WTC11 (cell line): ENCODE measurements at regions not wholly inside any gene's neighbourhood (a gene's known extent, or its start where the extent isn't known, plus 50 kb on each side); places are given as distances from the start of the nearest gene placed in this dataset.

ENCODE experiments used
- ATAC-seq: fragments of 200-7000 bp; cut with Tn5 transposase; 2 replicates; pipeline ENCODE4 v1.10.0; 2021; ENCODE audit warnings: mild to moderate bottlenecking, moderate library complexity
- CTCF ChIA-PET: fragments of 300-600 bp; sonication (Branson Sonifier 250); formaldehyde crosslinking; loops from one replicate; lab custom pipeline; 2021; ENCODE audit warnings: antibody characterized with exemption; lab: Charles Lee
- POLR2A ChIA-PET: fragments of 350-600 bp; sonication (Branson Sonifier 250); formaldehyde crosslinking; loops from one replicate; lab custom pipeline; 2021; ENCODE audit warnings: antibody characterized with exemption; lab: Charles Lee
- DNase-seq: peaks from one replicate; pipeline ENCODE4 v3.0.0; 2021; ENCODE audit warnings: low spot score
- H3K27ac Mint-ChIP-seq: 2 replicates; pipeline ENCODE4 v1.8.0; 2021; ENCODE audit warnings: mixed read lengths
- H3K27me3 Mint-ChIP-seq: 2 replicates; pipeline ENCODE4 v1.8.0; 2021; ENCODE audit warnings: low read depth, mild to moderate bottlenecking, moderate library complexity, mixed read lengths
- H3K36me3 Mint-ChIP-seq: 2 replicates; pipeline ENCODE4 v1.8.0; 2021; ENCODE audit warnings: mixed read lengths
- H3K4me1 Mint-ChIP-seq: 2 replicates; pipeline ENCODE4 v1.8.0; 2022; ENCODE audit warnings: mixed read lengths
- H3K4me3 Mint-ChIP-seq: 2 replicates; pipeline ENCODE4 v1.8.0; 2021; ENCODE audit warnings: mild to moderate bottlenecking, moderate library complexity, mixed read lengths
- H3K9me3 Mint-ChIP-seq: 2 replicates; pipeline ENCODE4 v1.8.0; 2021; ENCODE audit warnings: mixed read lengths
- CREB1 ChIP-seq: sonication (generic); formaldehyde crosslinking; IDR thresholded peaks from 2 replicates; pipeline ENCODE4 v1.8.0; 2023; ENCODE audit warnings: mild to moderate bottlenecking, missing genetic modification reagents
- ELF4 ChIP-seq: sonication (generic); formaldehyde crosslinking; IDR thresholded peaks from 2 replicates; pipeline ENCODE4 v1.8.1; 2022; ENCODE audit warnings: low read depth, mild to moderate bottlenecking, moderate library complexity, missing genetic modification reagents
- TF ChIP-seq, protein P1 (sequence below): sonication (generic); formaldehyde crosslinking; IDR thresholded peaks from 2 replicates; pipeline ENCODE4 v1.8.0; 2022; ENCODE audit warnings: missing genetic modification reagents

DNA sequence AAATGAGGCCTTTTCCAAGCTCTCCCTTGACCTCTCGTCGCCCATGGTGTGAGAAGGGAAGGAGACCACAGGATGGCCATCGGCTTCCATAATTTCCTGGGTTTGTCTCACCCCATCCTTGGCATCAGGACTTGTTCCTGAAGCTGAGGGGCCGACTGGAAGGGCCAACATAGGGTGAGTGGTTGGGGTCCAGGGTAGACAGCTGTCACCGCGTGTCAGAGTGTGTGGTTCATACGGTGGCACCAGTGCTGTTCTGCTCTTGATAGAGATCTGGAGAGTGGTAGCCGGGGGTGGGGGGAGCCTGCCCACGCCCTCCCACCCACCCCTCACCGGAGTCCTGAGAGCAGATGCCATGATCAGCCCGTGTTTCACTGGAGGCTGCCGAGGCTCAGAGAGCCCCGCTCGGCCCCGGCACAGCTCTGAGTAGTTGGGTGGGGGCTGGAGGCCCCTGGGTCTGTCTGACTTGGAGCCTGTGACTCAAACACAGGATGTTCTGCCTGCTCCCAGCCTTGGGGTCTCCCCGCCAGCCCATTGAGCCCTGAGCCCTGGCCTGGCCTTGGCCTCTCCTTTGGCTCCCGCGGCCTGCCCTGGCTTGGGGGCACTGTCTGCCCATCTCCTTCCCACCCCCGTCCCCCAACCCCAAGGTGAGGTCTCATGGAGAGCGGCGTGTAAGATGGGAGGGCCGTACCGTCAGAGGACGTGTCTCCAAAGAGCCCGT lies 53.1 kb upstream of the IER5L start (continued):
- TF ChIP-seq ELF4 (CRISPR knock-in tag), result no peak
- TF ChIP-seq, protein P1, sequence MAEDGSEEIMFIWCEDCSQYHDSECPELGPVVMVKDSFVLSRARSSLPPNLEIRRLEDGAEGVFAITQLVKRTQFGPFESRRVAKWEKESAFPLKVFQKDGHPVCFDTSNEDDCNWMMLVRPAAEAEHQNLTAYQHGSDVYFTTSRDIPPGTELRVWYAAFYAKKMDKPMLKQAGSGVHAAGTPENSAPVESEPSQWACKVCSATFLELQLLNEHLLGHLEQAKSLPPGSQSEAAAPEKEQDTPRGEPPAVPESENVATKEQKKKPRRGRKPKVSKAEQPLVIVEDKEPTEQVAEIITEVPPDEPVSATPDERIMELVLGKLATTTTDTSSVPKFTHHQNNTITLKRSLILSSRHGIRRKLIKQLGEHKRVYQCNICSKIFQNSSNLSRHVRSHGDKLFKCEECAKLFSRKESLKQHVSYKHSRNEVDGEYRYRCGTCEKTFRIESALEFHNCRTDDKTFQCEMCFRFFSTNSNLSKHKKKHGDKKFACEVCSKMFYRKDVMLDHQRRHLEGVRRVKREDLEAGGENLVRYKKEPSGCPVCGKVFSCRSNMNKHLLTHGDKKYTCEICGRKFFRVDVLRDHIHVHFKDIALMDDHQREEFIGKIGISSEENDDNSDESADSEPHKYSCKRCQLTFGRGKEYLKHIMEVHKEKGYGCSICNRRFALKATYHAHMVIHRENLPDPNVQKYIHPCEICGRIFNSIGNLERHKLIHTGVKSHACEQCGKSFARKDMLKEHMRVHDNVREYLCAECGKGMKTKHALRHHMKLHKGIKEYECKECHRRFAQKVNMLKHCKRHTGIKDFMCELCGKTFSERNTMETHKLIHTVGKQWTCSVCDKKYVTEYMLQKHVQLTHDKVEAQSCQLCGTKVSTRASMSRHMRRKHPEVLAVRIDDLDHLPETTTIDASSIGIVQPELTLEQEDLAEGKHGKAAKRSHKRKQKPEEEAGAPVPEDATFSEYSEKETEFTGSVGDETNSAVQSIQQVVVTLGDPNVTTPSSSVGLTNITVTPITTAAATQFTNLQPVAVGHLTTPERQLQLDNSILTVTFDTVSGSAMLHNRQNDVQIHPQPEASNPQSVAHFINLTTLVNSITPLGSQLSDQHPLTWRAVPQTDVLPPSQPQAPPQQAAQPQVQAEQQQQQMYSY, result no peak

DNA sequence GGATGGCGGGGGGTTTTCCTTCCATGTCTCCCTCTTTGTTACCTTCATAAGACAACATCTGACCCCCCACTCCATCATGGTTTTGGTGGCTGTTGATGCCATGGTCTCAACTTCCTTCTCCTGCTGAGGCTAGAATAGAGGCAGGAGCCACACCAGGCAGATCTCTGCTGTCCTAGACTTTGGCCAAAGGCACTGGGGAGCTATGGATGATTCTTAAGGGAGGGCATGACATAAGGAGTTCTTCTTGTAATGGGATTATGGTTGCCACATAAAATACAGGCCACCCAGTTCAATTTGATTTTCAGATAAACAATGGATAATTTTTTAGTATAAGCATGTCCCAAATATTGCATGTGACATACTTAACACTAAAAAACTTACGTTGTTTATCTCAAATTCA lies 52.2 kb upstream of the IER5L start:
- Mint-ChIP-seq H3K4me3 (no peak overlapping the region), H3K36me3 (peaks cover 5% of the 10 kb centered on the region), H3K9me3 (no peaks in the 10 kb centered on the region), H3K27ac (no peak overlapping the region), H3K4me1 (peaks cover 14% of the 10 kb centered on the region), H3K27me3 (no peaks in the 10 kb centered on the region)
- ChIA-PET CTCF (no interaction called here), POLR2A (no interaction called here)
- DNase-seq, result no peak
- ATAC-seq, result no peak
- no peak for TF ChIP-seq CREB1 (CRISPR knock-in tag)
